MM.1S (cell line): ENCODE measurements at regions not wholly inside any gene's neighbourhood (a gene's known extent, or its start where the extent isn't known, plus 50 kb on each side); places are given as distances from the start of the nearest gene placed in this dataset.

Experiments
- EZH2 ChIP-seq: fragments of 300-600 bp; sonication (generic); optimal IDR thresholded peaks from 2 replicates; pipeline ENCODE3; 2017; ENCODE audit warnings: low read depth, mild to moderate bottlenecking, antibody characterized with exemption, low read length, mixed read lengths
- TF ChIP-seq, protein P1 (sequence below): fragments of 300-600 bp; sonication (generic); IDR thresholded peaks from 2 replicates; pipeline ENCODE4 v1.5.1; 2016; ENCODE audit warnings: antibody characterized with exemption, low read length, mixed read lengths

DNA sequence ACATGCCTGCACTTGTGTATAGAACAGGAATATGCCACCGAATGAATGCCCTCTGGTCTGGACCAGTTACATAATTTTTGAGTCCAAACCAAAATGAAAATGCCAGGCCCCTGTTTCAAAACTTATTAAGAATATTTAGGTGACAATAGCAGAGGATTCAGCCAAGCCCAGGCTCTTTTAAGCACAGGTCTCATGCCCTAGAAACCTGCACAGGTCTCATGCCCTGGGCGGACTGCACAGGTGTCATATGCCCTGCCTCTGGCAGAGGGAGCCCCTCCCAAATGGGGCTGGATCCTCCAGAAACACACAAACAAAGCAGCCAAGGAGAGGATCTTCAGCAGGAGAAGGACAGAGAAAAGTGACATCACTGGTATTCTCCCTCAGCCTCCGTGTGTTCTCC is 605.4 kb upstream of the NRP1 start:
- TF ChIP-seq, protein P1, sequence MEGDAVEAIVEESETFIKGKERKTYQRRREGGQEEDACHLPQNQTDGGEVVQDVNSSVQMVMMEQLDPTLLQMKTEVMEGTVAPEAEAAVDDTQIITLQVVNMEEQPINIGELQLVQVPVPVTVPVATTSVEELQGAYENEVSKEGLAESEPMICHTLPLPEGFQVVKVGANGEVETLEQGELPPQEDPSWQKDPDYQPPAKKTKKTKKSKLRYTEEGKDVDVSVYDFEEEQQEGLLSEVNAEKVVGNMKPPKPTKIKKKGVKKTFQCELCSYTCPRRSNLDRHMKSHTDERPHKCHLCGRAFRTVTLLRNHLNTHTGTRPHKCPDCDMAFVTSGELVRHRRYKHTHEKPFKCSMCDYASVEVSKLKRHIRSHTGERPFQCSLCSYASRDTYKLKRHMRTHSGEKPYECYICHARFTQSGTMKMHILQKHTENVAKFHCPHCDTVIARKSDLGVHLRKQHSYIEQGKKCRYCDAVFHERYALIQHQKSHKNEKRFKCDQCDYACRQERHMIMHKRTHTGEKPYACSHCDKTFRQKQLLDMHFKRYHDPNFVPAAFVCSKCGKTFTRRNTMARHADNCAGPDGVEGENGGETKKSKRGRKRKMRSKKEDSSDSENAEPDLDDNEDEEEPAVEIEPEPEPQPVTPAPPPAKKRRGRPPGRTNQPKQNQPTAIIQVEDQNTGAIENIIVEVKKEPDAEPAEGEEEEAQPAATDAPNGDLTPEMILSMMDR = no peak
- TF ChIP-seq EZH2 = no peak
